Epithelial cell of proximal tubule (primary cell): ENCODE measurements at regions not wholly inside any gene's neighbourhood (a gene's known extent, or its start where the extent isn't known, plus 50 kb on each side); places are given as distances from the start of the nearest gene placed in this dataset.

Experiments used
- DNase-seq: peaks from one replicate; pipeline ENCODE4 v3.0.0-alpha.2; 2011; ENCODE audit warnings: low read depth
- H3K4me3 ChIP-seq: 2 replicates; pipeline ENCODE4 v1.5.1; 2011; ENCODE audit warnings: low read depth, mild to moderate bottlenecking, low read length
- CTCF ChIP-seq: conservative IDR thresholded peaks from 2 replicates; pipeline ENCODE4 v1.5.1; 2012; ENCODE audit warnings: low read depth, mild to moderate bottlenecking, low read length

- TF ChIP-seq CTCF, result peak; percentile 28
- no peak overlapping the region for H3K4me3 ChIP-seq
- no peak for DNase-seq
Measured at GRCh38 chr6:21522797-21523456, 70.6 kb upstream of the SOX4 start.

GRCh38 chr6:21523652-21524051 lies 69.9 kb upstream of the SOX4 start:
- no peak overlapping the region for H3K4me3 ChIP-seq
- no peak for DNase-seq
- TF ChIP-seq CTCF, result no peak

GRCh38 chr6:21524201-21524600 lies 69.3 kb upstream of the SOX4 start:
- DNase-seq, result no peak
- H3K4me3 ChIP-seq, result no peak overlapping the region
- no peak for TF ChIP-seq CTCF

- H3K4me3 ChIP-seq, result no peak overlapping the region
- DNase-seq, result no peak
- no peak for TF ChIP-seq CTCF
Measured at GRCh38 chr6:21526974-21527373, 66.6 kb upstream of the SOX4 start.

GRCh38 chr6:21527731-21528130 lies 65.8 kb upstream of the SOX4 start:
- no peak overlapping the region for H3K4me3 ChIP-seq
- DNase-seq, result no peak
- TF ChIP-seq CTCF, result peak; percentile 25

- no peak for TF ChIP-seq CTCF
- DNase-seq, result no peak
- H3K4me3 ChIP-seq, result no peak overlapping the region
Measured at GRCh38 chr6:21529431-21529830, 64.1 kb upstream of the SOX4 start.

GRCh38 chr6:21531393-21531792 lies 62.2 kb upstream of the SOX4 start:
- H3K4me3 ChIP-seq, result no peak overlapping the region
- no peak for TF ChIP-seq CTCF
- DNase-seq, result no peak
